Neural progenitor cell (in vitro differentiated cells): ENCODE measurements at regions not wholly inside any gene's neighbourhood (a gene's known extent, or its start where the extent isn't known, plus 50 kb on each side); places are given as distances from the start of the nearest gene placed in this dataset.

Experiments used
- DNase-seq: peaks from one replicate; pipeline ENCODE4 v3.0.0-alpha.2; 2016; ENCODE audit warnings: low spot score
- H2AFZ ChIP-seq: fragments of 200-600 bp; sonication (generic); replicated peaks from 2 replicates; pipeline ENCODE4 v1.6.1; 2016; ENCODE audit warnings: antibody characterized with exemption
- H3F3A ChIP-seq: fragments of 200-600 bp; sonication (generic); 2 replicates; pipeline ENCODE4 v1.6.1; 2016; ENCODE audit warnings: antibody characterized with exemption, low read depth
- H3K27ac ChIP-seq: fragments of 200-600 bp; sonication (generic); 2 replicates; pipeline ENCODE4 v1.5.1; 2016; ENCODE audit warnings: mild to moderate bottlenecking
- H3K27me3 ChIP-seq: fragments of 200-600 bp; sonication (generic); 2 replicates; pipeline ENCODE4 v1.6.1; 2016; ENCODE audit warnings: mild to moderate bottlenecking, moderate library complexity
- H3K36me3 ChIP-seq: fragments of 200-600 bp; sonication (generic); 2 replicates; pipeline ENCODE4 v1.5.1; 2016
- H3K4me1 ChIP-seq: fragments of 200-600 bp; sonication (generic); 2 replicates; pipeline ENCODE4 v1.6.1; 2016; ENCODE audit warnings: mixed run types
- H3K4me2 ChIP-seq: fragments of 200-600 bp; sonication (generic); 2 replicates; pipeline ENCODE4 v1.6.1; 2016
- H3K4me3 ChIP-seq: fragments of 200-600 bp; sonication (generic); 2 replicates; pipeline ENCODE4 v1.5.1; 2016
- H3K79me2 ChIP-seq: fragments of 200-600 bp; sonication (generic); 2 replicates; pipeline ENCODE4 v1.6.1; 2016; ENCODE audit warnings: low read depth
- H3K9ac ChIP-seq: fragments of 200-600 bp; sonication (generic); 2 replicates; pipeline ENCODE4 v1.6.1; 2016
- H3K9me3 ChIP-seq: fragments of 200-600 bp; sonication (generic); 2 replicates; pipeline ENCODE4 v1.5.1; 2016; ENCODE audit warnings: low read depth
- H4K20me1 ChIP-seq: fragments of 200-600 bp; sonication (generic); 2 replicates; pipeline ENCODE4 v1.6.1; 2016; ENCODE audit warnings: low read depth
- H3K27ac Mint-ChIP-seq: 3 replicates; pipeline ENCODE4 v1.8.0; 2021; ENCODE audit warnings: mixed read lengths
- H3K27me3 Mint-ChIP-seq: 2 replicates; pipeline ENCODE4 v1.8.0; 2022; ENCODE audit warnings: low read depth, mild to moderate bottlenecking, inconsistent platforms, moderate library complexity, mixed read lengths; ENCODE audit not compliant: insufficient read depth
- H3K36me3 Mint-ChIP-seq: 3 replicates; pipeline ENCODE4 v1.8.0; 2021; ENCODE audit warnings: mixed read lengths
- H3K4me1 Mint-ChIP-seq: 3 replicates; pipeline ENCODE4 v1.8.0; 2021; ENCODE audit warnings: mixed read lengths
- H3K4me3 Mint-ChIP-seq: 3 replicates; pipeline ENCODE4 v1.8.0; 2021; ENCODE audit warnings: mild to moderate bottlenecking, moderate library complexity, mixed read lengths
- H3K9me3 Mint-ChIP-seq: 3 replicates; pipeline ENCODE4 v1.8.0; 2020; ENCODE audit warnings: mixed read lengths
- EZH2 ChIP-seq: fragments of 200-600 bp; sonication (generic); IDR thresholded peaks from 2 replicates; pipeline ENCODE4 v1.6.1; 2017; ENCODE audit warnings: antibody characterized with exemption, mild to moderate bottlenecking, moderate library complexity
- EZH2phosphoT487 ChIP-seq: fragments of 200-600 bp; sonication (generic); IDR thresholded peaks from 2 replicates; pipeline ENCODE4 v1.6.1; 2017; ENCODE audit warnings: antibody characterized with exemption
- TF ChIP-seq, protein P1 (sequence below): fragments of 200-600 bp; sonication (generic); IDR thresholded peaks from 2 replicates; pipeline ENCODE4 v1.5.1; 2017; ENCODE audit warnings: antibody characterized with exemption, mild to moderate bottlenecking

DNA sequence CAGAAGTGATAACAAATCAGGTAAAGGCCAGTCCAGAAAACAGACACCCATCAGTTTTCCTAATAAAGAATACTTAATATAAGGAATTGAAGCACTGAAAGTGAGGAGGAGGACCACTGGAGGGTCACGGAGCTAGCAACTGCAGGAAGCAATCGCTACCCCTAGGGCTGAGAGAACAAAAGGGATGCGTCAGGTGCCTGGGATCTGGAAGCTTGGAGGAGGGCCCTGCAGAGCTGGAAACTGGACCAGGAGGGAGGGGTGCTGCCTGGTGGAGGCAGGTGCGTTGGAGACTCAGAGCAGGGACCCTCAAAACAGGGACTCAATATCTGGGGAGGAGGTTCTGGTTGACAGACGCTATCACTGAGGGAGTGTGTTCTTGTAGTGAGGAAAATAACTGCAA is 308.1 kb upstream of the RASGRP1 start:
- no peak overlapping the region for H2AFZ ChIP-seq
- no peaks in the 10 kb centered on the region for H4K20me1 ChIP-seq
- H3K4me3 ChIP-seq, result no peak overlapping the region
- no peak for DNase-seq
- Mint-ChIP-seq H3K9me3 (peaks cover 8% of the 10 kb centered on the region), H3K4me3 (no peak overlapping the region), H3K4me1 (peaks cover 6% of the 10 kb centered on the region), H3K27ac (no peak overlapping the region), H3K36me3 (no peaks in the 10 kb centered on the region), H3K27me3 (peaks cover 2% of the 10 kb centered on the region)
- H3F3A ChIP-seq, result no peaks in the 10 kb centered on the region
- no peaks in the 10 kb centered on the region for H3K9me3 ChIP-seq
- no peaks in the 10 kb centered on the region for H3K4me1 ChIP-seq
- no peak overlapping the region for H3K27ac ChIP-seq
- H3K4me2 ChIP-seq, result no peak overlapping the region
- TF ChIP-seq EZH2 (no peak), EZH2phosphoT487 (no peak)
- TF ChIP-seq, protein P1, sequence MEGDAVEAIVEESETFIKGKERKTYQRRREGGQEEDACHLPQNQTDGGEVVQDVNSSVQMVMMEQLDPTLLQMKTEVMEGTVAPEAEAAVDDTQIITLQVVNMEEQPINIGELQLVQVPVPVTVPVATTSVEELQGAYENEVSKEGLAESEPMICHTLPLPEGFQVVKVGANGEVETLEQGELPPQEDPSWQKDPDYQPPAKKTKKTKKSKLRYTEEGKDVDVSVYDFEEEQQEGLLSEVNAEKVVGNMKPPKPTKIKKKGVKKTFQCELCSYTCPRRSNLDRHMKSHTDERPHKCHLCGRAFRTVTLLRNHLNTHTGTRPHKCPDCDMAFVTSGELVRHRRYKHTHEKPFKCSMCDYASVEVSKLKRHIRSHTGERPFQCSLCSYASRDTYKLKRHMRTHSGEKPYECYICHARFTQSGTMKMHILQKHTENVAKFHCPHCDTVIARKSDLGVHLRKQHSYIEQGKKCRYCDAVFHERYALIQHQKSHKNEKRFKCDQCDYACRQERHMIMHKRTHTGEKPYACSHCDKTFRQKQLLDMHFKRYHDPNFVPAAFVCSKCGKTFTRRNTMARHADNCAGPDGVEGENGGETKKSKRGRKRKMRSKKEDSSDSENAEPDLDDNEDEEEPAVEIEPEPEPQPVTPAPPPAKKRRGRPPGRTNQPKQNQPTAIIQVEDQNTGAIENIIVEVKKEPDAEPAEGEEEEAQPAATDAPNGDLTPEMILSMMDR, result no peak
- H3K36me3 ChIP-seq, result no peaks in the 10 kb centered on the region
- no peaks in the 10 kb centered on the region for H3K27me3 ChIP-seq
- H3K9ac ChIP-seq, result no peak overlapping the region
- H3K79me2 ChIP-seq, result no peaks in the 10 kb centered on the region

DNA sequence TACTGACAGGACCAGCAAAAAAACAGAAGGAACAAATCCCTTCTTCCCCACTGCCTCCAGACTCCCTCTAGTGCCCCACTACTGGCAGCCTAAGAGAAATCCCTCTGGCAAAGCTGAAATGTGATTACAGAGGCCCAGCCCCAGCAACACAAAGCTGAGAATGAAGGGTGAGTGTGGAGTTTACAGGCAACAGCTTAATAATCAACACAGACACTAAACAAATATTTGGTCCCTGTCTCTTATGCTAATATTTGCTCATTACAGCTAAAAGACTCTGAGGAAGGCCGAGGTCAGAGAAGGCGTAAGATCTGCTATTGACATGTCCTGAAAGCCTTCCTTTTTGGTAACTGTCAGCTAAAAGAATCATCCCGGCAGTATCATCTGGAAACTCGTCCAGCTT is 308.5 kb upstream of the RASGRP1 start:
- no peak for DNase-seq
- no peak overlapping the region for H2AFZ ChIP-seq

DNA sequence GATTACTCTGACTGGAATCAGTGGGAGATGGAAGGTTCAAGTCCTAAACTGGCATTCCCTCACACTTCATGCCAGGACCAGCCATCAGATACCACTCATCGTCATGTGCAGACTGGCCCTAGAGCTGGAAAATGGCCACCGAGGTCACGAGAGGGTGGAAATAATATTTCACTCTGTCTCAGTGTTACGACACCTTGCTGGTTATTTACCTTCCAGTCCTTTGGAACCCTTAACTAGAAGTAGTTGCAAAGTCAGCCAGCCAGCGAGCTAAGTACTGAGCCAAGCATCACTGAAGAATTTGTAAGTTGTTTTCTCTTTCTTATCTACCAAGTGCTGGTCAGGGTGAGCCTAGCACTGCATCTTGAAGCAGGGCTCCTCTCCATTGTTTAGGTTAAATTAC is 309.9 kb upstream of the RASGRP1 start:
- TF ChIP-seq, protein P1, result no peak
- TF ChIP-seq EZH2, result no peak
- TF ChIP-seq EZH2phosphoT487, result no peak
- H3K36me3 ChIP-seq, result no peaks in the 10 kb centered on the region
- no peaks in the 10 kb centered on the region for H3K79me2 ChIP-seq
- no peaks in the 10 kb centered on the region for H3K4me1 ChIP-seq
- peaks cover 2% of the 10 kb centered on the region for H3K27me3 Mint-ChIP-seq
- no peak overlapping the region for H3K4me3 Mint-ChIP-seq
- H3K27me3 ChIP-seq, result no peaks in the 10 kb centered on the region
- no peak overlapping the region for H3K9ac ChIP-seq
- H3K9me3 Mint-ChIP-seq, result peaks cover 8% of the 10 kb centered on the region
- no peak for DNase-seq
- H3K4me1 Mint-ChIP-seq, result peaks cover 4% of the 10 kb centered on the region
- H2AFZ ChIP-seq, result no peak overlapping the region
- no peak overlapping the region for H3K27ac ChIP-seq
- H3F3A ChIP-seq, result no peaks in the 10 kb centered on the region
- H3K27ac Mint-ChIP-seq, result no peak overlapping the region
- no peaks in the 10 kb centered on the region for H4K20me1 ChIP-seq
- H3K9me3 ChIP-seq, result no peaks in the 10 kb centered on the region
- H3K36me3 Mint-ChIP-seq, result no peaks in the 10 kb centered on the region
- H3K4me2 ChIP-seq, result no peak overlapping the region
- H3K4me3 ChIP-seq, result no peak overlapping the region

More for the DNA sequence above, 308.5 kb upstream of the RASGRP1 start:
- no peaks in the 10 kb centered on the region for H3K36me3 Mint-ChIP-seq
- H3K4me3 Mint-ChIP-seq, result no peak overlapping the region
- no peak overlapping the region for H3K4me3 ChIP-seq
- TF ChIP-seq, protein P1, result no peak
- TF ChIP-seq EZH2phosphoT487 (no peak), EZH2 (no peak)
- H3F3A ChIP-seq, result no peaks in the 10 kb centered on the region
- no peaks in the 10 kb centered on the region for H3K27me3 ChIP-seq
- H3K9me3 Mint-ChIP-seq, result peaks cover 8% of the 10 kb centered on the region
- no peak overlapping the region for H3K27ac ChIP-seq
- no peak overlapping the region for H3K27ac Mint-ChIP-seq
- peaks cover 4% of the 10 kb centered on the region for H3K4me1 Mint-ChIP-seq
- no peaks in the 10 kb centered on the region for H4K20me1 ChIP-seq
- no peaks in the 10 kb centered on the region for H3K36me3 ChIP-seq
- H3K4me1 ChIP-seq, result no peaks in the 10 kb centered on the region
- H3K79me2 ChIP-seq, result no peaks in the 10 kb centered on the region
- no peaks in the 10 kb centered on the region for H3K9me3 ChIP-seq
- H3K27me3 Mint-ChIP-seq, result peaks cover 2% of the 10 kb centered on the region
- H3K9ac ChIP-seq, result no peak overlapping the region
- H3K4me2 ChIP-seq, result no peak overlapping the region
